GM12874 (cell line): ENCODE measurements at regions not wholly inside any gene's neighbourhood (a gene's known extent, or its start where the extent isn't known, plus 50 kb on each side); places are given as distances from the start of the nearest gene placed in this dataset.

Experiments
- TF ChIP-seq, protein P1 (sequence below): IDR thresholded peaks from 2 replicates; pipeline ENCODE4 v1.5.1; 2011; ENCODE audit warnings: low read depth, mild to moderate bottlenecking, control low read depth, low read length, moderate library complexity; ENCODE audit not compliant: insufficient read depth

DNA sequence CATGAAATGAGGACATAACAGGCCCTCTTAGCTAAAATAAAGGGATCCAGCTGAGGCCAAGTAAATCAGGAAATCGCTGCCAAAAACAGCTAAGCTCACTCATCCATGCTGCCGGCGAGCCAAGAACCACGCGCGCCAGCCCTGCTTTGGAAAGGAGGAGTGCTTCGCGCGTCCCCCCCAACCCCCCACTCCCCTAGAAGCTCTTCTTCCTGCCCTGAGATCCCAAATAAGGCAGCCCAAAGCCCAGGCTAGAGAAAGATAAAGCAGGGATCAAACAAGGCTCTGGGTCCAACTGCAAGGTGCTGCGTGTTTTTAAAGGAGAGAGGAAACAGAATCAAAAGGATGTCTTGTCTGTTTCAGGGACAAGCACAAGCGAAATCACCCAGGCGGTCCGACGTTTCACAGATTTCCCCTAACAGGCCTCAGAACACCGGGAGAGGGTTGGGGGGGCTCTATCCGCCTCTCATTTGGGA, 168.3 kb upstream of the AUTS2 start:
- TF ChIP-seq, protein P1, sequence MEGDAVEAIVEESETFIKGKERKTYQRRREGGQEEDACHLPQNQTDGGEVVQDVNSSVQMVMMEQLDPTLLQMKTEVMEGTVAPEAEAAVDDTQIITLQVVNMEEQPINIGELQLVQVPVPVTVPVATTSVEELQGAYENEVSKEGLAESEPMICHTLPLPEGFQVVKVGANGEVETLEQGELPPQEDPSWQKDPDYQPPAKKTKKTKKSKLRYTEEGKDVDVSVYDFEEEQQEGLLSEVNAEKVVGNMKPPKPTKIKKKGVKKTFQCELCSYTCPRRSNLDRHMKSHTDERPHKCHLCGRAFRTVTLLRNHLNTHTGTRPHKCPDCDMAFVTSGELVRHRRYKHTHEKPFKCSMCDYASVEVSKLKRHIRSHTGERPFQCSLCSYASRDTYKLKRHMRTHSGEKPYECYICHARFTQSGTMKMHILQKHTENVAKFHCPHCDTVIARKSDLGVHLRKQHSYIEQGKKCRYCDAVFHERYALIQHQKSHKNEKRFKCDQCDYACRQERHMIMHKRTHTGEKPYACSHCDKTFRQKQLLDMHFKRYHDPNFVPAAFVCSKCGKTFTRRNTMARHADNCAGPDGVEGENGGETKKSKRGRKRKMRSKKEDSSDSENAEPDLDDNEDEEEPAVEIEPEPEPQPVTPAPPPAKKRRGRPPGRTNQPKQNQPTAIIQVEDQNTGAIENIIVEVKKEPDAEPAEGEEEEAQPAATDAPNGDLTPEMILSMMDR = no peak

- TF ChIP-seq, protein P1 = no peak
Measured at GRCh38 chr7:69430384-69431021, 167.8 kb upstream of the AUTS2 start.

GRCh38 chr7:69431626-69432025, 166.6 kb upstream of the AUTS2 start:
- TF ChIP-seq, protein P1 = no peak

DNA sequence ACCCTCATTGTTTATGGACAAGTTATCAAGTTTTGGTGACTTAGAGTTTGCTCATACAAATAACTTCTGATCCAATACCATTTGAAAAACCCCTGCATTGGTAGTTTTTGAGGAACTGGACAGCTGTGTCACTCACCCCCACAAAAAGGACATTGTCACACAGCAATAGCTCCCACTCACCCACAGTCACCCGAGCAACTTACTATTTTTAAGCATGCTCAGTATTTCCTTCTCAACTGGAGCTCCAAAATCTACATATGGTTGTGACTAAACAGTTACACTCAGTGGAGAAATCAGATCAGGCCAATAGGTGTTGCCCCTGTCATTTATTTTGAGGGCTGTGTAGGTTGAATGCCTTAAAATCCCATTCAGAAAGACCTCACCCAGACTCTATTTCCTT, 165.2 kb upstream of the AUTS2 start:
- TF ChIP-seq, protein P1 = no peak

DNA sequence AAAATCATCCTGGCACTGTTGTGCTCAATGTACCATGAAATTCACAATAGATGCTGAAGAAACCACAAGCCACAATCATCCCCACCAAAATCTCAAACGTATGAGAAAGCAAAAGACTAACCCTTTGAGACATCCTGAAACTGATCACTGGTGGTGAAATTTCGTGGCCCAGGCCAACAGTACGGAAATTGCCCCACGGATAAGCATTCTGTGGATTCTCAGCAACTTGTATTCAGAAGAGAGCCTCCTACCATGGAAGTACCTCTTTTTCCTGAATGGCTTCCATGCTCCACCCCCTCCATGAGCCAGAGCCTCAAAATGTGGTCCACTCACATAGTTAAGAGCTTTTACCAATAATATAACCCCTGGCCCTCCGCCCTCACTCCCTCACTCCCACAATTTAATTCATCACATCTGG, 163.9 kb upstream of the AUTS2 start:
- TF ChIP-seq, protein P1 = no peak

GRCh38 chr7:69435711-69436110, 162.6 kb upstream of the AUTS2 start:
- TF ChIP-seq, protein P1 = no peak

- TF ChIP-seq, protein P1 = no peak
Measured at GRCh38 chr7:69436946-69437345, 161.3 kb upstream of the AUTS2 start.
